ENCODE measurements at regions not wholly inside any gene's neighbourhood (a gene's known extent, or its start where the extent isn't known, plus 50 kb on each side); places are given as distances from the start of the nearest gene placed in this dataset.

- DNase-seq = no peak
Observed at GRCh38 chr22:22421392-22421791, 87.2 kb downstream of the ZNF280B start.

GRCh38 chr22:22422629-22423112 lies 85.9 kb downstream of the ZNF280B start:
- DNase-seq = peak; percentile 77 to 89

- no peak for DNase-seq
Observed at GRCh38 chr22:22423681-22424080, 84.9 kb downstream of the ZNF280B start.

GRCh38 chr22:22424210-22424800 lies 84.2 kb downstream of the ZNF280B start:
- no peak for DNase-seq

GRCh38 chr22:22424956-22425355 lies 83.6 kb downstream of the ZNF280B start:
- DNase-seq = no peak

GRCh38 chr22:22425356-22425755 lies 83.2 kb downstream of the ZNF280B start:
- DNase-seq = no peak

- no peak for DNase-seq
Observed at GRCh38 chr22:22425783-22426624, 82.5 kb downstream of the ZNF280B start.

- no peak for DNase-seq
Observed at GRCh38 chr22:22427542-22428065, 80.9 kb downstream of the ZNF280B start.

- DNase-seq = no peak
Observed at GRCh38 chr22:22428222-22429098, 80.1 kb downstream of the ZNF280B start.

GRCh38 chr22:22429369-22430108 lies 79.0 kb downstream of the ZNF280B start:
- no peak for DNase-seq

GRCh38 chr22:22430111-22430820 lies 78.3 kb downstream of the ZNF280B start:
- DNase-seq = no peak

GRCh38 chr22:22431271-22432220 lies 77.0 kb downstream of the ZNF280B start:
- DNase-seq = peak in 1 of 2 experiments; percentile 76

GRCh38 chr22:22432479-22432878 lies 76.1 kb downstream of the ZNF280B start:
- no peak for DNase-seq

GRCh38 chr22:22432937-22433336 lies 75.6 kb downstream of the ZNF280B start:
- no peak for DNase-seq

- DNase-seq = no peak
Observed at GRCh38 chr22:22433770-22434169, 74.8 kb downstream of the ZNF280B start.
